HG03095 (cell line): ENCODE measurements at regions not wholly inside any gene's neighbourhood (a gene's known extent, or its start where the extent isn't known, plus 50 kb on each side); places are given as distances from the start of the nearest gene placed in this dataset.
"Not testable (repeated sequence)": the region's sequence is repeated elsewhere in the genome, so short reads cannot be mapped to it uniquely, and the experiment has no call there.

Experiments
- ATAC-seq: cut with Tn5 transposase; IDR thresholded peaks from one replicate; pipeline ENCODE4 v1.9.1; 2021; ENCODE audit warnings: moderate library complexity; ENCODE audit not compliant: unreplicated experiment

DNA sequence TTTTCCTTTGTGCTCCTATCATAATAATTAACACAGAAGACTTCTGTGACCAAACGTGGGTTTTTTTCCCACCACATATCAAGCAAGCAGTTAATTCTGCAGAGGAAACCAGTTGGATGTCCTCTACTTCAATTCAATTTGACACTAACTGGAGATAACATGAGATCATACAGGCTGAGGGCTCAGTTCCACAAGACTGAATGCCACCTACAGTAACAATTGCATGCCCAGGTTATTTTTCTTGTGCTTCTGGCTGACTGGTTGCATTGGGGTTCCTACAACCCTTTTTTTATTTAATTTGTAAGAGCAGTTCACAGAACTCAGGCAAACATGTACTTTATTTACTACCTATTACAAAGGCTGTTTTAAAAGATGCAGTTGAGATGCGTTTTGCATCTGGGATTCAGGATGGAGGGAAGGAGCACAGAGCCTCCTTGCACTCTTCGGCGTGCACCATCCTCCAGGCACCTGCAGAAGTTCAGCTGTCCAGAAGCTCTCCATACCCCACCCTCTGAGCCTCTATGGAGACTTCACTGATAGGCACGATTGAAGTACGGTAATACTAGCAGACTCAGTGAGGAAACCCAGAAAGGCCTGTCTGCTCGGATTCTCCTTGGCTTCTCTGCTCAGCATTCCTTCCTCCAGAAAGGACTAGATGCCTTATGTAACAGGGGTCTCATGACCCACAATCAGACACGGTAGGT lies 425.2 kb upstream of the CDH9 start:
- no peak for ATAC-seq

DNA sequence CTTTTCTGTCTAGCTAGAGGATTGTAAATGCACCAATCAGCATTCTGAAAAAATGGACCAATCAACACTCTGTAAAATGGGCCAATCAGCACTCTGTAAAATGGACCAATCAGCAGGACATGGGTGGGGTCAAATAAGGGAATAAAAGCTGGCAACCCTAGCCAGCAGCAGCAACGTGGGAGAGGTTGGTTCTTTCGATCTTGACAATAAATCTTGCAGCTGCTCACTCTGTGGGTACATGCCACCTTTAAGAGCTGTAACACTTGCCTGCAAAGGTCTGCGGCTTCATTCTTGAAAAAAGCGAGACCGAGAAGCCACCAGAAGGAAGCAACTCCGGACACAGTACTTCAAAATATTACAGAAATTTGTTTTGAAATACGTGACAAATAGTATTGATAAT lies 424.6 kb upstream of the CDH9 start:
- ATAC-seq, result no peak

DNA sequence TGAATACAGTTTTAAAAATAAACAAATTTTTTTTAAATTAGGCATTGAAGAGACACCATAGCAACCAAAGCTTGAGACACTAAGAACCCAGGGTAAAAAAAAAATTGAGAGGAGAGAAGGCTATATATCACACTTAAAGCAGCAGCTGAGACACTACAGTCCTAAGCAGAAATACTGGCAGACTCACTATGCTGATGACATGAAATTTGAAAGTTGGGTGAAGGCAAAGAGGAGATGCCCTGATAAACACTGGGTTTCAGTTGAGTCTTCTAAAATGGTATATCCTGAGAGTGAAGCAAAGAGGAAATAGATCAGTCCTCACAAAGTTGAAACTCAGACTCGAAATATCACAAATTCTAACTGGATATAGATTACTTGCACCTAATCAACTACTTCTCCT lies 419.9 kb upstream of the CDH9 start:
- ATAC-seq, result no peak

DNA sequence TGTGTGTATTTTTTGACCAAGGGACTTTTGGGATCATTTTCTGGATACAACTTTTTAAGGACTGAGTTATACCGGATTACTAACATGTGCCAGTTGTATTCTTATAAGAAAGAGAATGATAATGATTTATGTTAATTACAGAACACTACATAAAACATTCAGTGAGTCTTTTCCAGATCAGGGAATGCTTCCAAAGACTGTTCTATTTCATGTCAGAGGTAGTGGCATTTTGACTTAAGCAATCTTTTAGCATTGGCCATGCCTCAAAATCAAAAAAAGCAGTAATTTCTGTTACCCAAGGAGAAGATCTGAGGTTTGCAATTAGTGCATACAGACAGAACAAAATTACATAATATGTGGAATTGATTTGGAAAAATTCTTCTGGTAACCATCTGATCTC lies 413.0 kb upstream of the CDH9 start:
- no peak for ATAC-seq

DNA sequence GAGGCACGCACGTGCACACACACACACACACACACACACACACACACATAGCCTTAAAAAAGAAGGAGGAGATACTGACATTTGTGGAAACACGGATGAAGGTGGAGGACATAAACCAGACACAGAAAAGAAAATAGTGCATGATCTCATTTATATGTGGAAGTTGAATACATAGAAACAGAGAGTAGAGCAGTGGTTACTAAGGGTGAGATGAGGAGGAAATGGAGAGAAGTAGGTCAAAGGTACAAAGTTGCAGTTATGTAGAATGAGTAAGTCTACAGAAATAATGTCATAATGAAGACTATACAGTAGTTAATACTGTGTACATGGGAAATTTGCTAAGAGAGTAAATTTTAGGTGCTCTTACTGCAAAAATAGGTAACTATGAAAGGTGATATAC lies 412.2 kb upstream of the CDH9 start:
- no peak for ATAC-seq

DNA sequence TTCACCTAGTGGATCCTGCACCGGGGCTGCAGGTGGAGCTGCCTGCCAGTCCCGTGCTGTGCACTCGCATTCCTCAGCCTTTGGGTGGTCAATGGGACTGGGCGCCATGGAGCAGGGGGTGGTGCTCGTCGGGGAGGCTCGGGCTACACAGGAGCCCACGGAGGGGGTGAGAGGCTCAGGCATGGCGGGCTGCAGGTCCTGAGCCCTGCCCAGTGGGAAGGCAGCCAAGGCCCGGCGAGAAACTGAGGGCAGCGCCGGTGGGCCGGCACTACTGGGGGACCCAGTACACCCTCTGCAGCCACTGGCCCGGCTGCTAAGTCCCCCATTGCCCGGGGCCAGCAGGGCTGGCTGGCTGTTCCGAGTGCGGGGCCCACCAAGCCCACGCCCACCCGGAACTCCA lies 401.0 kb upstream of the CDH9 start:
- ATAC-seq, result not testable (repeated sequence)

DNA sequence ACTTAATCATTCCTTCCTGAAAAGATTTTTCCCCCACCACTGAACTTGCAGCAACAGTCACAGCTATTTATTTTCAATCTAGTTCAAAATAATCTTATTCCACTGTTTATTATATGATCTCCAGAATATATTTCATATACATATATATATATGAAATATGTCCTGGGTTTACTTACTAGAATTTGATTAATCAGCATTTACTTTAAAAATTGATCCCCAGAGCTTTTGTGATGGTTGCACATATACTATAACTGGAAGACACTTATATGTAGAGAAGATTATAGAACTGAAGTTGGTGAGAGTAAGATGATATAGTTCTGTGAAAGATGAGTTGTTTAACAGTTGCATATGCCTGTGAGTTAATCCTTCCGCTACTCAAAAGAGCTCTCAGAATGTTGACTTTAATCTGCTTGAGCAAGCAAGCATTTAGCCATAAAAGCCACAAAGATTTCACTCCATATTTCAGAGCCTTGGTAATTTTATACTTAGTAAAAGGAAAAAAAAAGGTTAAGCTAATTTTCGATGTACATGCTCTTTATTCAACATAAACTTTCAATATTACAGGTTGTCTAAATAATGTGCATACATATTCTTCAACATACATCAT lies 399.3 kb upstream of the CDH9 start:
- ATAC-seq, result no peak

DNA sequence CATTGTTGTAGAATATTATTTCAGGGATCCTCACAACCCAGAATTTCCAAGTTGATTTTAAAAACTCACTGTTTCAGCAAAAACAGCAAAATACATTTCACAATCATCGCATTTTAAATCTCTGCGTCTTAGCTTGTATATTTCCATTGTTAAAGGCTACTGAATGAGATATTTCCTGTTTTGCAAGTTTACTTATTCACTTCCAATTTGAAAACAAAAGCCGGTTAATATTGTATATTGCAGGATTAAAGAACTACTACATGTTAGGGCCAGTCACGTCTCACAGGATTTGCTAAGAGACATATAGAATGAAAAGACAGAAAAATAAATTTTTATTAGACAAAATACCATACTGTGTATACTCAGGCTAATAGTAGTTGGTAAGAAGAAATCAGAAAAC lies 395.9 kb upstream of the CDH9 start:
- no peak for ATAC-seq

DNA sequence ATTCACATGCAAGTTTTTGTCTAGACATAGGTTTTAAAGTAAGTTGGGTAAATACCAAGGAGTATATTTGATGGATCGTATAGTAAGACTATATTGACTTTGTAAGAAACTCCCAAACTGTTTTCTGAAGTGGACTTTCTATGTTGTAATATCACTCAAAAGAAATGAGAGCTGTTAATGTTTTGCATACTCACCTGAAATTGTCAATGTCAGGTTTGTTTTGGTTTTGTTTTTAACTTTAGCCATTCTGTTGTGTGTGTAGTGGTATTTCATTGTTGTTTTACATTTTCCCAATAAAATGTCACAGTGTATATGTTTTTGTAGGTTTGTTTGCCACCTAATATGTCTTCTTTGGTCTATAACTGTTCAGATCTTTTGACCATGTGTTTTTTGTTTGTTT lies 375.7 kb upstream of the CDH9 start:
- no peak for ATAC-seq

DNA sequence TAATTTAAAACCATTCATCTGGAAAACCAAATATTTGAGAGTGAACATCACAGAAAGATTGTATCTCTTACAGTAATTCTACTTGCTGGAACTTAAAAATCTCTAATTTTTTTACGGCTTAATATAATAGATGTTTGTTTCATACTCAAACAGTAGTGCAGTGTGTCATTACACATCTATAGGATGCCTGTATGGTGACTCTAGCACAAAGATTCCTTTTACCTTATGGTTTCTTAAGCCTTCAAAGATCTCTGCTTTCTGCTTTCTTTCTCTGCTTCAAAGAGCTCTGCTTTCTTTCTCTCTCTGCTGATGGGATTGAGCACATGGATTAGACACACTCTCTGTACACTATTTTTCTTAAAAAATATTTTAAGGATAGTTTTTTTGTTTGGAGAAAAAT lies 374.0 kb upstream of the CDH9 start:
- no peak for ATAC-seq

DNA sequence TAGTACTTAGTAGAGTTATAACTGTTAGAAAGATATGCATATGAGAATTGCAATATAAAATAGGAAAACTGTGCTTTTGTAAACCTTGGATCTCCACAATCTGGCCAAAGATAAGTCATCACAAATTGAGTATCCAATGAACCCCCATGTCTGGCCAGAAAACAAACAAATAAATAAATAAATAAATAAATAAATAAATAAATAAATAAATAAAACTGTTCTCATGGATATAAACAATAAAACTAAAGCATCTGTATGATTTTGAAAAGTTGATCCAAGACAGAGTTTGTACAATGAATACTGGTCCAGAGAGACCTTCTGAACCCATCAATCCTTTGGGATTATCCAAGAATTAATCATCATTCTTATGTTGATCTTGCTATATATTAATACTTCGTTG lies 367.6 kb upstream of the CDH9 start:
- ATAC-seq, result no peak

DNA sequence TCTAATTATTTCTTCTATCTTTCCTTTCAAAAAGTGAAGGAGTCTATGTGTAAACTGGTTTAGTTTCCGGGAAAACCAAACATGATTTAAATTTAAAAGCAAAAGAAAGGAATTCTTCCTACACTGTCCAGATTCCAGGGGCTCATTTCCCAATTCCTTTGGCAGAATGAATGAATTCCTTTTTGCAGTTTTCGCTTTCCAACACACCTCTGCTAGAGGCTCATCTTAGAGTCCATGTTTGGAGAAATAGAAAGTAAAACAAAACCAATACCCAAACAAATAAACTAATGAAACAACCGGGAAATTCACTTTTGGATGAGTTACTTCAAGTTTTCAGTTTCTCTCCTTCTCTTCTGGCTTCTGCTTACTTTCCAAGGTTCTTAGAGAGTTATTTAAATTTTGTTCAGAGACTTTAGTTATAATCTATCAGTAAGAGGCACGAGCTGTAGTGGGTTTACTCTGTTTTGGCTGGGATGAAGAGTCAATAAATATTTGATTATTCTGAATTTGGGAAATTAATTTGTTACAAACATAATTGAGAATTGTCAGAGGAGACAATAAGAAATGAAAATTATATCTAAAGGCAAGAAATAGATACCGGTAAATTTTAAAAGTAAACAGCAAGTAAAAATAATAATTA lies 365.0 kb upstream of the CDH9 start:
- no peak for ATAC-seq

DNA sequence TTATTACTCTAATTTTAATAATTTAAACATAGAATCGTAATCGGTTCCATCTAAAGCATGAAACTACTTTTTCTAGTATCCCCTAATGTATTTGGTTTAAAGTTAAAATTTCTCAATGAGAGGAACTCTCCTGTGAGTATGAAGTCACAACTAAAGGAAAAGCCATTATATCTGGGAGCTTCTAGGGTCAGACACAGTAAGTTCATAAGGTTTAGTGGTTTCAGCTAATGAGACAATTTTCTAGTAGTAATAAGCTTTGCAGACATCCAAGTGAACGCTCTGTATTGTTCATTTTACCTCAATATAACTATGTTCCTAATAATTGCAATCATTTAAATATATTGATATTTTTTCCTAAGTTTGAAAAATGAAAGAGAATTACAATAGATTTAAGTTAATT lies 364.4 kb upstream of the CDH9 start:
- no peak for ATAC-seq

DNA sequence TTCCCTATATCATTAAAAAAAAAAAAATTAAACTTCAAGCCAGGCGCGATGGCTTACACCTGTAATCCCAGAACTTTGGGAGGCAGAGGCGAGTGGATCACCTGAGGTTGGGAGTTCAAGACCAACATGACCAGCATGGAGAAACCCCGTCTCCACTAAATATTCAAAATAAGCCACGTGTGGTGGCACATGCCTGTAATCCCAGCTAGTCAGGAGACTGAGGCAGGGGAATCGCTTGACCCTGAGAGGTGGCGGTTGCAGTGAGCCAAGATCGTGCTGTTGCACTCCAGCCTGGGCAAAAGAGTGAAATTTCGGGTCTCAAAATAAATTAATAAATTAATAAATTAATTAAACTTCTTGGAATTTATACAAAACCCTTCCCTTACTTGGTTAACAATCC lies 358.6 kb upstream of the CDH9 start:
- no peak for ATAC-seq

DNA sequence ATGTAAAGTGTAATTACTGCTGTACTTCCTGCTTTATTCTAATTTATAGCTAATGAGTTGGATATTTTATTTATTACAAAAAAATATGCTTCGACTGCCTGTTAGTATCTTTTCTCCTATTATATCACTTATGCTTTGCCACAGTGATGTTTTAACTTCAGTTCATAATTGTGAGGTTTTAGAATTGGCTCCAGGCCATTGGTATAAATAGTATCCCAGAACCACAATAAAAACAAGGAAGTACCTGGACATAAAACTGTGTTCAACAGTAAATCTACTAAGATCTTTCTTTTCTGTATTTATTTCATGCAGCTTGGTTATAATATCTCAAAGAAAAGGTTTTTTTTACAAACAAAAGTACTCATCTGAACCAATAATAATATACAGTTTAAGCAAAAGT lies 354.3 kb upstream of the CDH9 start:
- ATAC-seq, result no peak

DNA sequence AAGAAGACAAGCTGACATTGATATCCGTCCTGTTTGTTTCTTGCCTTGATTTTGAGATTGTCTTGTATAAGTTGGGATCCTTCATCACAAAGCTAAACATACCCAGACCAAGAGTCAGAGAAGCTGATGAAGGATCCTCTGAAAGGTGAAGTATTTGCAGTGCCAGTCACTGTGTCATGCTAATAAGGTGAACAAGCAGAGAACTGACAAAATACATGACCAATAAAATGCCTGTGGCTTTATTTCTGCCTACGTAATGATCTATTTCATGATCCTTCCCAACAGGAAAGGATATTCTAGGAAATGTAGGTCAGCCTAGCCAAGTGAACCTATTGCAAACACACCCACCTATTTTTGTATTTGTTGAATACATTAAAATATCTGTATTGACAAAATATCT lies 351.3 kb upstream of the CDH9 start:
- ATAC-seq, result no peak

DNA sequence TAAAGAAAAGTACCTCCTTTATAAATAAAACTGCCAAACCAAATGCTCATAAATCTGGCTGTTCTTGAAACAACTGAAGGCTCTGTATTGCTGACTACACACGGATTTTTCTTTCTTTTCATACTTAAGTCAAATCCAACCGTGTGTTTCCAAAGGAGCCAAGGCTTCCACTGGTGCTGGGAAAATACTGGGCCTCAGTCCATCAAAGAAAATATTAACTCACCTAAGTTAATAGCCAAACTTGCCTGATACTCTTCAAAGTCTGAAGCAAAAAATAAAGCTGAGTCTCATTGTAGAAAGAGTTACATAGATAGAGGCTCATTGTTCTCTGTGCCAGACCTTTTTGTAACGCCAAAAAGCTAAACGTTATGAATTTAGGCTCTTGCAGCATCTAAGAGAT lies 350.4 kb upstream of the CDH9 start:
- no peak for ATAC-seq

DNA sequence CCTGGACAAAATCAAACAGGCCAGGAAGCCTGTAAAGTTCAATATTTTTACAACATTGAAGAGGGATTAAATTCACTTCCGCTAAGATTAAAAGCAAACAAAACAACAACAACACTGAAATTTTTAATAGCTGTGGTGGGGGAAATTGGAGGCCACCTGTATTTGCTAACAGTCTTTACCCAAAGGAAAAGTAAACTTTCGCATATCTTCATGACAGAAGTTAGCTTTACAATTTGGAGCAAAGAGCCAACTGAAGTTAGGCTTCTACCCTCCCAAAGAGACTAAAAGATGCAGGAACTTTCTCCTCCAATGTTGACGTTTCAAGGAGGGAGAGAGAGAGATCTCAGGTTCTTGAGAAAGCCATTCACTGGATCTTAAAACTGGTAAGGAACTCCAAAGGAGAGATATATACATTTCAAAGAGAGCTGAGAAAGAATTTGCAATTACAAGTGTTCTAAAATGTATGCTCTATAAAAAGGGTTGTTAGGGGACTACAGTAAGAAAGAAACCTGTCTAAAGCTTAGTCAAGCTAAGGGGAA lies 349.2 kb upstream of the CDH9 start:
- no peak for ATAC-seq

DNA sequence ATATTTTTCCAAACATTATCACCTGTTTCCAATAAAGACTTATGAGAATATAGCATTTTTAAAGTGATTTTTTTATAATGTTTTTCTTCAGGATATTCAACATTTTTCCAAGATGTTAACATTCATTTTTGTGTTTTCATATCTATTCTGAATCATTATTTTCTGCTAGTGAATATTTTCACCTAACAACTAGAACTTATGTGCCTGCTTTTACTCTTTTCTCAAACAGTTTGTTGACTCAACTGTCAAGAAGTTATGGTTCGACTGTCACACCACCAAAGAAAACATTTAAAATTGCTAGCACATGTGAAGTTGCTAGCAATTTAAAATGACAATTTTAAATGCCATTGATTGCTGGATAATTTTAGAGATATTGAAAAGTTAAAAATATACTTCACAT lies 343.3 kb upstream of the CDH9 start:
- no peak for ATAC-seq

DNA sequence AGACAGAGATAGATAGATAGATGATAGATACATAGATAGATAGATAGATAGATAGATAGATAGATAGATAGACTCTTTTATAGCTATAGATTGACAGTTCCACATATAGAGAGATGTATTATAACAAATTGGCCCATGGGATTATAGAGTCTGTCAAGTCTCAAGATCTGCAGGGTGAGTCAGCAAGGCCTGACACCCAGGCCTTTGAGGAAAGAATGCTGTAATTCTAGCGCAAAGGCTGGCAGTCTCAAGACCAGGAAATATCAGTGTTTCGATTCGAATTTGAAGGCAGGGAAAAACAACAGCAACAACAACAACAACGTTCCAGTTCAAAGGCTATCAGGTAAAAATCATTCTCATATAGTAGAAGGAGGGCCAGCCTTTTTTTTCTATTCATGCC lies 339.2 kb upstream of the CDH9 start:
- ATAC-seq, result no peak

DNA sequence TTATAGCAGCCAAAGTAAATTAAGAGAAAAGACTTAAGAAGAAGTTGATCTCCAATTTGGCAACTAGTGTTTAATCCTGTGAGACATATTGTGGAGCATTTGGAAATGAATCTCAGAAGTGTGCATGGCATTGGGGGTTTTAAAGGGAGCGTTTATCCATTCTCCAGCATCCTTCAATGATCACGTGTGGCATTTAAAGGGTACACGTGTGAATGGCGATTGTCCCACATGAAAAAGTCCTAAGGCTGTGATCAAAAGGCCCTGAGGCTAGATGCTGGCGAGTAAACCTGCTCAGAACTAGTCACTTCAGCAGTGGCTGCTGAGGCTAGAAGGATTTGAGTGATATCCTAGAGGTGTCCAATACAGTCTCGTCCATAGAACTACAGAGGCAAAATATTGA lies 315.6 kb upstream of the CDH9 start:
- no peak for ATAC-seq

DNA sequence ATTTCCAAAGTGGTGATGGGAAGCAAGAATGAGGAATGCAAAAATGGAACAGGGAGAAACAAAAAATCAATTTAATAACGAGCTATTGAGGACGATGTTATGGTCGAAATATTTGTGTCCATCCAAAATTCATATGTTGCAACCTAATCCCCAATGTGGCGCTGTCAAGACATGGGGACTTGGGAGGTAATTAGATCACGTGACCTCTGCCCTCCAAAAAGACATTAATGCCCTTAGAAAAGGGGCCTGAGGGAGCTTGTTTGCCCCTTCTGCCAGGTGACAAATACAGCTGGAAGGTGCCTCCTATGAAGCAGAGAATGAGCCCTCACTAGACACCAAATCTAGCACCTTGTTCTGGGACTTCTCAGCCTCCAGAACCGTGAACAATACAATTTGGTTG lies 315.2 kb upstream of the CDH9 start:
- no peak for ATAC-seq
